ENCODE measurements at regions not wholly inside any gene's neighbourhood (a gene's known extent, or its start where the extent isn't known, plus 50 kb on each side); places are given as distances from the start of the nearest gene placed in this dataset.

DNA sequence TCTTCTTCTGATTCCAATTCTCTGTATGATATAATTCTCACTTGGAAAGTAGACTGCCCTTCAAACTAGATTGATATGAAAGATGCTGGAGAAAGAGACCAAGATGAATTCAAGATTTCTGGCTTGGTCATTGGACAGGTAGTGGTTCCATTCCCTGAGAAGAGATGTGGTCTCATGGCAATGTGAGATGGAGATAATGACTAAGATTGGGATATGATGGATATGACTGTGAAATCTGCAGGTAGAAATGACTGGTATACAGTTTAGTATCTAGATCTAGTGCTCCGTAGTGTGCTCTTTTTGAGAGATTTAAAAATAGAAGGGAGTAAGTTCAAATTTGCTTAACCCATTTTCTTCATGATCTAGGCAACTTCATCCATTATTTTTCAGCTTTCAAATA, 425.4 kb upstream of the TRIB2 start:
- TF ChIP-seq, protein P1, sequence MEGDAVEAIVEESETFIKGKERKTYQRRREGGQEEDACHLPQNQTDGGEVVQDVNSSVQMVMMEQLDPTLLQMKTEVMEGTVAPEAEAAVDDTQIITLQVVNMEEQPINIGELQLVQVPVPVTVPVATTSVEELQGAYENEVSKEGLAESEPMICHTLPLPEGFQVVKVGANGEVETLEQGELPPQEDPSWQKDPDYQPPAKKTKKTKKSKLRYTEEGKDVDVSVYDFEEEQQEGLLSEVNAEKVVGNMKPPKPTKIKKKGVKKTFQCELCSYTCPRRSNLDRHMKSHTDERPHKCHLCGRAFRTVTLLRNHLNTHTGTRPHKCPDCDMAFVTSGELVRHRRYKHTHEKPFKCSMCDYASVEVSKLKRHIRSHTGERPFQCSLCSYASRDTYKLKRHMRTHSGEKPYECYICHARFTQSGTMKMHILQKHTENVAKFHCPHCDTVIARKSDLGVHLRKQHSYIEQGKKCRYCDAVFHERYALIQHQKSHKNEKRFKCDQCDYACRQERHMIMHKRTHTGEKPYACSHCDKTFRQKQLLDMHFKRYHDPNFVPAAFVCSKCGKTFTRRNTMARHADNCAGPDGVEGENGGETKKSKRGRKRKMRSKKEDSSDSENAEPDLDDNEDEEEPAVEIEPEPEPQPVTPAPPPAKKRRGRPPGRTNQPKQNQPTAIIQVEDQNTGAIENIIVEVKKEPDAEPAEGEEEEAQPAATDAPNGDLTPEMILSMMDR (conservative IDR thresholded peaks at IDR 0.05) = no peak
- no peak overlapping the region for H3K27ac ChIP-seq

DNA sequence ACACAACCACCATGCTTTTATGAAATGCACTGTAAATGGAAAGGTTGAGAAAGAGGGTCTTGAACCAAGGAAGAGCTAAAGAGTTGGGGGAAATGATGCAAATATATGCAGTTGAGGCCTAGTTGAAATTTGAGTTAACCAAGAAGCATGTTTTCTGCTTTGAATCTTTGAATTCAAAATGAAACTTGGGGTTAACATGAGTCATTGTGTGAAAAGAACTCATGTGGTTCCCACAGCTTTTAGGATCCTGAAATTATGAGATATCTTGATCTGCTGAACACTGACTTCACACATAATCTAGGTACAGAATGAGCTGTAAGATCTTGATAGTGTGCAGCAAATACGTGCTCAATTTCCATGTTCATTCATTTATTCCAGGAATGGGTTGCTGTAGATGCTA, 422.9 kb upstream of the TRIB2 start:
- no peak overlapping the region for H3K27ac ChIP-seq
- TF ChIP-seq, protein P1 (conservative IDR thresholded peaks at IDR 0.05) = no peak

DNA sequence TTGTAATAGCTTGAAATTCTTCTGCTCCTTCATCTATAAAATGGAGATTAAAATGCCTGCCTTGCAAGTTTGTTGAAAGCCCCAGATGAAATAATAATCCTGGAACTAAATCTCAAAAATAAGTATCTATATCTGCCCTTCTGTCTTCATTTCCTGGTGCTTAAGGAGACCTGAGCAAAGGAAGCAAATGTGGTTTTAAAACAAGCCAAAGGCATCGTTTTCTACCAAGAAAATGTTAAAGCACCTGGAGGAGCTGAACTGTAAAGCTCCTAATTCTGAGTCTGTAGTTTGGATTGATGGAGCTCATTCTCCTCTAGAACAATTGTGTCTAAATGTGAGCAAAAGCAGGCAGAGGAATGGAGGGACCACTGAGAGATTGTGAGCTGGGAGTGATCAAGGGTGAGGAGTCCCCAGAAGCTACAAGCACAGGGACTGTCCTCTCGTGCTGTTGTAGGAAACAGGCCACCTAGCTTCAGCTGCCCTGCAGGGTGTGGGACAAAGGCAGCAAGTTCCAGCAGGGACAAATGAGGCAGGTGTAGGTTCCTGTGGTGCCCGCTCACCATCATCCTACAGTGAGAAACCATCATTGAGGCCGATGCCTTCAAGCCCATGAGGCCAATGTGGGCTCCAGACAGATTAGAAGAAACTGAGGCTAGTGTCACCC, 420.7 kb upstream of the TRIB2 start:
- TF ChIP-seq, protein P1 (conservative IDR thresholded peaks at IDR 0.05) = no peak
- H3K27ac ChIP-seq = no peak overlapping the region

DNA sequence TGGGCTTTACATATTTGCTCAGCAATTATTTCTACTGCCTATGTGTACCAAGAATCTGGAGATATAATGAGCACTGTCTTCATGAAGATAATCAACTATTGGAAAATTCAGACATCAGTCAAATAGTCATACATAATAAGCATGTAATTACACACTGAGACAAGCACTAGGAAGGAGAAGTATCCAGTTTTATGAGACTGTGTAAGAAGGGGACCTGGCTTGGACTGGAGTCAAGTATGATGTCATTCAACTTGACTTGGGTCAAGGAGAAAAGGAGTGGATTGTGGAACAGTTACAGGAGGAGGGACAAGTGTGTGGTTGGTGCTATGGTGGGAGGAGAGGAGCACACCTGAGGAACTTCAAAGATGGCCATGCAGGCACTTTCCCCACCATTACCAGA, 419.8 kb upstream of the TRIB2 start:
- H3K27ac ChIP-seq = no peak overlapping the region
- TF ChIP-seq, protein P1 (conservative IDR thresholded peaks at IDR 0.05) = no peak

DNA sequence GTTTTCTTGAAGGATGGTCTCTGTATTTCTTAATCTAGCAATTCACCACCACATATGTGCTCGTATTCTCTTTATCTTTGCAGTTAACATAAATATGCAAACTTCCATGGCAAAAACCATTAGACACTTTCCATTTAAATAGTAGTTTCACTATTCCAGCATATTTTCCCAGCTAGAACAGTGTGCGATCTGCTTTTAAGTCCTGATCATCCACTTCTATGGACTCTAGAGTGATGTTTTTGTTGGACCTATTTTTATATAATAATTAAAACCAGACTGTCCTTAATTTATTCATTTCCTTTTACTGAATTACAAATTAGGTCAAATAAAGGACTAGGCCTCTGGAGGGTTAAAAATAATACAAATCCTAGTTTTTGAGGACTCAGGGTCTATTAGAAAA, 418.4 kb upstream of the TRIB2 start:
- H3K27ac ChIP-seq = no peak overlapping the region
- TF ChIP-seq, protein P1 (conservative IDR thresholded peaks at IDR 0.05) = no peak

DNA sequence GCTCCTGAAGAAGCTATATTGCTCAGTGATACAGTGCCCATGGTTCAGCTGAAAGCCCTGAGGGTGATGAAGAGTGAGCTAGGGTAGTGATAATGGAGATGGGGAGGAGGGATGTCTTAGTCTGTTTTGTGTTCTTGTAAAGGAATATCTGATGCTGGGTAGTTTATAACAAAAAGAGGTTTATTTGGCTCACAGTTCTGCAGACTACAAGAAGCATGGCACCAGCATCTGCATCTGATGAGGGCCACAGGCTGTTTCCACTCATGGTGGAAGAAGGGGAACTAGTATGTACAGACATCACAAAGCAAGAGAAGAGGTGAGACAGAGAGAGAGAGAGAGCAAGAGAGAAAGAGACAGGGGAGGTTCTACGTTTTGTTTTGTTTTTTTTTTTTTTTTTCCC, 417.3 kb upstream of the TRIB2 start:
- no peak overlapping the region for H3K27ac ChIP-seq
- TF ChIP-seq, protein P1 (conservative IDR thresholded peaks at IDR 0.05) = no peak

DNA sequence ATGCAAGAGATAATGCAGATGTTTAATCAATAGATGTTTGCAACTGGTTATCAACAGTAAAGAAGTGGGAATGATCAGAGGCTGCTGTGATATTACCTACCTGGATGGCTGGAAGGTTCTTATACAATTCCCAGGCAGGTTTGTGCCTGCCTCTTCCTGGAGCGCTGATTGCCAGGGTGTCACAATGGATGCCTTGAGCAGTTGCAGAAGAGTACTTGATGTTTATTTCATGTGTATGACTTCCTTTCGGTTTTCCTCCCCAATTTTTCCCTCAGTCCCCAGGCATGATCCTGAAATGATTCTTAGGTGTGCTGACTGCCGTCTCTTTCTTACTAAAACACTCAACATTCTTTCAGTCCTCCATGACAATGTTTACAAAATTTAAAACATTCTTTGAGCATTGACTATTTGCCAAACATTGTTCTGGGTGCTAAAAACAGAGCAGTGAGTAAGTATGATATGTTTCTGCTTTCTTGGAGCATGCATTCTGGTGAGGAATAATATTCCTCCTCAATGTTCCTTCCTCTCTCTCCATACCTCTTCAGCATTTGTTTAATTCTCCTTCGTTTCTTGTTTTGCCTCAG, 416.6 kb upstream of the TRIB2 start:
- TF ChIP-seq, protein P1 (conservative IDR thresholded peaks at IDR 0.05) = no peak
- H3K27ac ChIP-seq = no peak overlapping the region
